Caco-2 (cell line): ENCODE measurements at regions not wholly inside any gene's neighbourhood (a gene's known extent, or its start where the extent isn't known, plus 50 kb on each side); places are given as distances from the start of the nearest gene placed in this dataset.

Source experiments
- BruUV-seq: library from RNA; stranded (reverse); fragments of 400-500 nt; replicated peaks from 2 replicates; lab custom pipeline; 2021; lab: Mats Ljungman, UMichigan
- CTCF ChIA-PET: fragments of 300-600 bp; sonication (Branson Sonifier 250); formaldehyde crosslinking; loops from one replicate; lab custom pipeline; 2022; ENCODE audit warnings: antibody characterized with exemption; lab: Charles Lee
- POLR2A ChIA-PET: fragments of 300-600 bp; sonication (Branson Sonifier 250); formaldehyde crosslinking; loops from one replicate; lab custom pipeline; 2022; ENCODE audit warnings: antibody characterized with exemption; lab: Charles Lee
- DNase-seq, 2 experiments: peaks; one replicate each; pipeline versions ENCODE4 v3.0.0 to v3.0.0-alpha.2; 2020 to 2022
- H3K27me3 ChIP-seq: replicated peaks from 2 replicates; pipeline ENCODE4 v1.6.0; 2011; ENCODE audit warnings: low read length; ENCODE audit not compliant: control insufficient read depth, insufficient read depth
- H3K36me3 ChIP-seq: 2 replicates; pipeline ENCODE4 v1.5.1; 2011; ENCODE audit warnings: low read length; ENCODE audit not compliant: control insufficient read depth, insufficient read depth
- H3K4me1 ChIP-seq: fragments of 250-450 bp; sonication (Bioruptor Pico); 2 replicates; pipeline ENCODE4 v1.5.1; 2020; ENCODE audit warnings: mild to moderate bottlenecking
- H3K4me3 ChIP-seq: 2 replicates; pipeline ENCODE4 v1.5.1; 2011; ENCODE audit warnings: low read depth, mild to moderate bottlenecking, control low read depth, low read length
- H3K9me3 ChIP-seq: fragments of 250-450 bp; sonication (Bioruptor Pico); 2 replicates; pipeline ENCODE4 v1.5.1; 2020; ENCODE audit warnings: mild to moderate bottlenecking, moderate library complexity
- H3K27ac Mint-ChIP-seq: one replicate; pipeline ENCODE4 v1.8.0; 2022; ENCODE audit warnings: mixed read lengths; ENCODE audit not compliant: unreplicated experiment
- H3K27me3 Mint-ChIP-seq: one replicate; pipeline ENCODE4 v1.8.0; 2022; ENCODE audit warnings: mixed read lengths; ENCODE audit not compliant: insufficient read depth, unreplicated experiment
- H3K36me3 Mint-ChIP-seq: one replicate; pipeline ENCODE4 v1.8.0; 2022; ENCODE audit warnings: mild to moderate bottlenecking, mixed read lengths; ENCODE audit not compliant: insufficient read depth, unreplicated experiment
- H3K4me1 Mint-ChIP-seq: one replicate; pipeline ENCODE4 v1.8.0; 2022; ENCODE audit warnings: low read depth, mixed read lengths; ENCODE audit not compliant: unreplicated experiment
- H3K4me3 Mint-ChIP-seq: one replicate; pipeline ENCODE4 v1.8.0; 2022; ENCODE audit warnings: mild to moderate bottlenecking, moderate library complexity, mixed read lengths; ENCODE audit not compliant: unreplicated experiment
- H3K9me3 Mint-ChIP-seq: one replicate; pipeline ENCODE4 v1.8.0; 2022; ENCODE audit warnings: mixed read lengths; ENCODE audit not compliant: unreplicated experiment
- CTCF ChIP-seq, 2 experiments: fragments of 200-600 bp in 1 of 2; IDR thresholded peaks; 1 replicate in 1 of 2; 2 replicates in 1 of 2; pipeline versions ENCODE4 v1.5.1 to v1.8.0; 2011 to 2022; ENCODE audit warnings: antibody characterized with exemption in 1 of 2, control low read depth in 1 of 2, inconsistent platforms in 1 of 2, low read depth in 1 of 2, low read length in 1 of 2, mild to moderate bottlenecking in 1 of 2, moderate library complexity in 1 of 2; ENCODE audit not compliant: insufficient read depth in 1 of 2, severe bottlenecking in 1 of 2, unreplicated experiment in 1 of 2
- intact Hi-C: fragments of 100-400 bp; cut with micrococcal nuclease; formaldehyde crosslinking; loops from one replicate; pipeline ENCODE4 v1.10.0; 2022; ENCODE audit not compliant: unreplicated experiment

- ChIA-PET CTCF (no interaction called here), POLR2A (no interaction called here)
- no TSS peak for BruUV-seq
- H3K27ac Mint-ChIP-seq: no peak overlapping the region
- H3K4me3 ChIP-seq: no peak overlapping the region
- DNase-seq: no peak
- no peaks in the 10 kb centered on the region for H3K36me3 Mint-ChIP-seq
- no peaks in the 10 kb centered on the region for H3K9me3 Mint-ChIP-seq
- no peak overlapping the region for H3K4me3 Mint-ChIP-seq
- H3K9me3 ChIP-seq: no peaks in the 10 kb centered on the region
- no peak for TF ChIP-seq CTCF (IDR thresholded peaks at IDR 0.05; ENCODE audit: insufficient read depth in 1 of 2, low read depth in 1 of 2, low read length in 1 of 2, severe bottlenecking in 1 of 2, unreplicated experiment in 1 of 2)
- no peaks in the 10 kb centered on the region for H3K4me1 Mint-ChIP-seq
- H3K4me1 ChIP-seq: no peaks in the 10 kb centered on the region
- H3K27me3 ChIP-seq: no peaks in the 10 kb centered on the region
- intact Hi-C loops: no loop called here
- H3K36me3 ChIP-seq: no peaks in the 10 kb centered on the region
- no peaks in the 10 kb centered on the region for H3K27me3 Mint-ChIP-seq
Observed at GRCh38 chr21:19266636-19267035, 863.1 kb upstream of the TMPRSS15 start.

GRCh38 chr21:19268686-19269085, 865.1 kb upstream of the TMPRSS15 start:
- no peaks in the 10 kb centered on the region for H3K4me1 ChIP-seq
- Mint-ChIP-seq H3K4me1 (no peaks in the 10 kb centered on the region), H3K4me3 (no peak overlapping the region), H3K27ac (no peak overlapping the region), H3K9me3 (no peaks in the 10 kb centered on the region), H3K36me3 (no peaks in the 10 kb centered on the region), H3K27me3 (no peaks in the 10 kb centered on the region)
- POLR2A ChIA-PET: no interaction called here
- no peak for TF ChIP-seq CTCF (IDR thresholded peaks at IDR 0.05; ENCODE audit: insufficient read depth in 1 of 2, low read depth in 1 of 2, low read length in 1 of 2, severe bottlenecking in 1 of 2, unreplicated experiment in 1 of 2)
- no peaks in the 10 kb centered on the region for H3K36me3 ChIP-seq
- CTCF ChIA-PET: no interaction called here
- DNase-seq: no peak
- no peaks in the 10 kb centered on the region for H3K9me3 ChIP-seq
- intact Hi-C loops: no loop called here
- H3K27me3 ChIP-seq: no peaks in the 10 kb centered on the region
- no TSS peak for BruUV-seq
- H3K4me3 ChIP-seq: no peak overlapping the region

GRCh38 chr21:19275065-19275464, 871.5 kb upstream of the TMPRSS15 start:
- H3K9me3 Mint-ChIP-seq: no peaks in the 10 kb centered on the region
- Histone ChIP-seq H3K4me3 (no peak overlapping the region), H3K27me3 (no peaks in the 10 kb centered on the region), H3K36me3 (no peaks in the 10 kb centered on the region), H3K4me1 (no peaks in the 10 kb centered on the region), H3K9me3 (no peaks in the 10 kb centered on the region)
- H3K36me3 Mint-ChIP-seq: no peaks in the 10 kb centered on the region
- no peak overlapping the region for H3K27ac Mint-ChIP-seq
- H3K4me3 Mint-ChIP-seq: no peak overlapping the region
- ChIA-PET POLR2A (no interaction called here), CTCF (no interaction called here)
- intact Hi-C loops: no loop called here
- DNase-seq: no peak
- TF ChIP-seq CTCF (IDR thresholded peaks at IDR 0.05; ENCODE audit: insufficient read depth in 1 of 2, low read depth in 1 of 2, low read length in 1 of 2, severe bottlenecking in 1 of 2, unreplicated experiment in 1 of 2): no peak
- H3K4me1 Mint-ChIP-seq: no peaks in the 10 kb centered on the region
- BruUV-seq: no TSS peak
- H3K27me3 Mint-ChIP-seq: no peaks in the 10 kb centered on the region
